NT2/D1 (cell line): ENCODE measurements at regions not wholly inside any gene's neighbourhood (a gene's known extent, or its start where the extent isn't known, plus 50 kb on each side); places are given as distances from the start of the nearest gene placed in this dataset.
"Not testable (repeated sequence)": the region's sequence is repeated elsewhere in the genome, so short reads cannot be mapped to it uniquely, and the experiment has no call there.

Experiments used
- DNase-seq: peaks from one replicate; pipeline ENCODE4 v3.0.0-alpha.2; 2011; ENCODE audit warnings: low read depth, low spot score
- H3K27me3 ChIP-seq: 2 replicates; pipeline ENCODE4 v1.6.0; 2011; ENCODE audit warnings: mild to moderate bottlenecking; ENCODE audit not compliant: insufficient read length, insufficient read depth
- H3K36me3 ChIP-seq: 2 replicates; pipeline ENCODE4 v1.6.1; 2011; ENCODE audit warnings: mild to moderate bottlenecking, low read length, mixed read lengths; ENCODE audit not compliant: insufficient read depth, insufficient read length
- H3K4me1 ChIP-seq: 2 replicates; pipeline ENCODE4 v1.5.1; 2011; ENCODE audit not compliant: insufficient read depth, insufficient read length
- H3K4me3 ChIP-seq: 2 replicates; pipeline ENCODE4 v1.5.1; 2011; ENCODE audit warnings: low read depth; ENCODE audit not compliant: insufficient read length
- H3K9ac ChIP-seq: 2 replicates; pipeline ENCODE4 v1.6.0; 2011; ENCODE audit warnings: low read depth; ENCODE audit not compliant: insufficient read length
- H3K9me3 ChIP-seq: 2 replicates; pipeline ENCODE4 v1.5.1; 2011; ENCODE audit warnings: mild to moderate bottlenecking, low read length; ENCODE audit not compliant: insufficient read depth
- SUZ12 ChIP-seq: IDR thresholded peaks from 2 replicates; pipeline ENCODE4 v1.6.1; 2011; ENCODE audit not compliant: insufficient read length, insufficient read depth; ENCODE audit errors: extremely low read depth
- YY1 ChIP-seq: IDR thresholded peaks from 2 replicates; pipeline ENCODE4 v1.6.1; 2011; ENCODE audit not compliant: insufficient read length, insufficient read depth
- ZNF274 ChIP-seq: IDR thresholded peaks from 2 replicates; pipeline ENCODE4 v1.6.1; 2011; ENCODE audit warnings: mild to moderate bottlenecking, low read depth, low read length

DNA sequence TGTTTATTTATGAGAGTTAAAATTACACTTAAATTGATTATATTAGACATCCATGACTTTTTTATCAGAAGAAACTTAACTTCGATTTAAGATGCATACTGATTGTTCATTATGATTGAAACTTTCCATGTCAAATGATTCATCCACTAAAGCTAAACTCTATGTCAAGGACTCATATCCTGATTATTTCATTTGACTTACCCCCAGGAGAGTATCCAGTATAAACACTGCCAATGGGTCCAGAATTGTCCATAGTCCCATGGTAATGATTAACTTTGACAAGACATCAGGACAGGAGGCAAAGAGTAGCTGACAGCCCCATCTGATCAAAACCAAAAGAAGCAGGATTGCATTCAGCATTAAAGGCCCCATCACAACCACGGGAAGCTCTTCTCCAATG lies 709.9 kb downstream of the TFAP2A start:
- Histone ChIP-seq H3K36me3 (no peaks in the 10 kb centered on the region), H3K4me1 (no peaks in the 10 kb centered on the region), H3K9ac (no peak overlapping the region), H3K9me3 (no peaks in the 10 kb centered on the region), H3K27me3 (no peaks in the 10 kb centered on the region), H3K4me3 (no peak overlapping the region)
- no peak for TF ChIP-seq ZNF274
- no peak for TF ChIP-seq SUZ12
- TF ChIP-seq YY1 = no peak
- DNase-seq = no peak

DNA sequence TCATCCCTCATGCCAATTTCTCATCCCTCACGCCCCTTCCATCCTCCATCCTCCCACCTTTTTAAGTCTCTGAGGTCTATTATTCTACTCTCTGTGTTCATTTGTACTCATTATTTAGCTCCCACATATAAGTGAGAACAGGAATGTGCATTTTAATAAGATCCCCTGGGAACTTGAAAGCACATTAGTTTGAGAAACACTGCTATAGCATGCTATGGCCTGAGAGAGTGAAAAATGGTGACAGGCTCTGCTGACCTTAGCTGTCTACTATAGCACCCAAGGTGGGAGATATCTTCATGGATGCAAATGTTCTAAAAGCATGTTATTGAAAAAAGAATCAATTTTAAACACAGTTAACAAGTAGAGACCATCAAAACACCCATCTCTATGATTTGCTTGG lies 712.0 kb downstream of the TFAP2A start:
- Histone ChIP-seq H3K4me3 (no peak overlapping the region), H3K4me1 (no peaks in the 10 kb centered on the region), H3K27me3 (no peaks in the 10 kb centered on the region), H3K9me3 (no peaks in the 10 kb centered on the region), H3K36me3 (no peaks in the 10 kb centered on the region), H3K9ac (no peak overlapping the region)
- no peak for DNase-seq
- TF ChIP-seq ZNF274 = no peak
- TF ChIP-seq YY1 = no peak
- TF ChIP-seq SUZ12 = no peak

DNA sequence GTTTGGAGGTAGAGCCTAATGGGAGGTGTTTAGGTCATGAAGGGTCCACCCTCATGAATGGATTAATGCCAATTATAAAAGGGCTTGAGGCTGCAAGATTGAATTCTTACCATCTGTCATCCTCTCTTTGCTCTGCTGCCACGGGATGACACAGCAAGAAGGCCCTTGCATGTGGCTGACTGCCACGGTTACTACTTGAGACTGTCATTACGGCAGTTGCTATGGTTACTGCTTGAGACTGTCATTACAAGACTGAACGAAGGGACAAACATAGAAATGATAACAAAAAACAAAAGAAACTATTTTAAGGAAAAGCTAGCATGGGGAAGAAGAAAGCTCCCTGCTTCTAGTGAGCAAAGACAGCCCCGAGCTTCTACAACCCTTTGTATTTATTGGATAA lies 715.0 kb downstream of the TFAP2A start:
- no peak for DNase-seq
- Histone ChIP-seq H3K27me3 (no peaks in the 10 kb centered on the region), H3K9me3 (no peaks in the 10 kb centered on the region), H3K4me3 (no peak overlapping the region), H3K9ac (no peak overlapping the region), H3K36me3 (no peaks in the 10 kb centered on the region), H3K4me1 (no peaks in the 10 kb centered on the region)
- TF ChIP-seq SUZ12 (no peak), ZNF274 (no peak), YY1 (no peak)

DNA sequence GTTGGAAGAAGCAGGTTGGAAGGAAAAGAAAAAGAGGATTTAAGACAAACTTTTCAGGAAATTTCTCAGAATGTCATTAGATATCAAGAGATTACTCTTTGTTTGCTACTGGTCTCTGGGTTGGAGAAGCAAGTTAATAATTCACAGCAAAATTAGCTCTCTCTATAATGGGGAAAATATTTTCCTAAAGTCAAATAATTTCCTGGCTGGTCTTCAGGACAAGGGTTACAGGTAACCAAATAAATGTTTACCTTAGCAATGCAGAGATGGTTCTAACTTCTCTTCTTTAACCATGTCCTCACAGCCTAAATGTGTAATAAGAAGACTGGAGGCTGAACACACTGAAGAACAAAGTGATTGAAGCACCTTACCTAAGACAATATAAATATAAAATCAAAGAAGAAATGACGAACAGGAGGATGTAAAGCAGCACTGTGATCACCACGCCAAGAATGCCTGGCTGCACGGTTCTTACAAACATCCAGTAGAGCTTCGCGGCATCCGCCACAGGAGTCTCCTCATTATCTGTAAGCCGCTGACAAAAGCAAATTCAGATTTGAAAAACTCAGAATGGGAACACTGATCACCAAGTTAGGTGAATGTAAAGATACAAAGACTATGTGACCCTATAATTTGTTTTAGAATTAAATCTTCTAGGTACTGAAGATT lies 717.5 kb downstream of the TFAP2A start:
- Histone ChIP-seq H3K4me3 (no peak overlapping the region), H3K9ac (no peak overlapping the region), H3K36me3 (no peaks in the 10 kb centered on the region), H3K9me3 (no peaks in the 10 kb centered on the region), H3K4me1 (no peaks in the 10 kb centered on the region), H3K27me3 (no peaks in the 10 kb centered on the region)
- DNase-seq = no peak
- TF ChIP-seq YY1 = no peak
- TF ChIP-seq ZNF274 = no peak
- no peak for TF ChIP-seq SUZ12

GRCh38 chr6:9690388-9690787 lies 724.5 kb downstream of the TFAP2A start:
- no peak for DNase-seq
- Histone ChIP-seq H3K9me3 (no peaks in the 10 kb centered on the region), H3K27me3 (no peaks in the 10 kb centered on the region), H3K36me3 (no peaks in the 10 kb centered on the region), H3K4me1 (no peaks in the 10 kb centered on the region), H3K4me3 (no peak overlapping the region), H3K9ac (no peak overlapping the region)
- TF ChIP-seq ZNF274 (no peak), SUZ12 (no peak), YY1 (no peak)

DNA sequence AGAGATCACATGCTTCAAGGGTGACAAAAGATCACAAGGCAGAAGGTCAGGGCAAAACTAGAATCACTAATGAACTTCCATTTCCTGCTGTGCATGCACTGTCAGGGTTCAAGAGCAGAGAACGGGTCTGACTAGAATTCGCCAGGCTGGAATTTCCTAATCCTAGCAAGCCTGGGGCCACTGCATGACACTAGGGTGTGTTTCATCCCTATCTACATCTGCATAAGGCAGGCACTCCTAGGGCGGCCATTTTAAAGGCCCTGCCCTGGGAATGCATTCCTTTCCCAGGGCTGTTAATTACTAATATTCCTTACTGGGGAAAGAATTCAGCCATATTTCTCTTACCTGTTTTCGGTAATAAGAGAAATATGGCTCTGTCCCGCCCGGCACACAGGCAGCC lies 734.1 kb downstream of the TFAP2A start:
- not testable (repeated sequence) for H3K27me3 ChIP-seq, H3K9ac ChIP-seq, H3K4me3 ChIP-seq, H3K36me3 ChIP-seq, H3K4me1 ChIP-seq, H3K9me3 ChIP-seq
- DNase-seq = peak; percentile 13

DNA sequence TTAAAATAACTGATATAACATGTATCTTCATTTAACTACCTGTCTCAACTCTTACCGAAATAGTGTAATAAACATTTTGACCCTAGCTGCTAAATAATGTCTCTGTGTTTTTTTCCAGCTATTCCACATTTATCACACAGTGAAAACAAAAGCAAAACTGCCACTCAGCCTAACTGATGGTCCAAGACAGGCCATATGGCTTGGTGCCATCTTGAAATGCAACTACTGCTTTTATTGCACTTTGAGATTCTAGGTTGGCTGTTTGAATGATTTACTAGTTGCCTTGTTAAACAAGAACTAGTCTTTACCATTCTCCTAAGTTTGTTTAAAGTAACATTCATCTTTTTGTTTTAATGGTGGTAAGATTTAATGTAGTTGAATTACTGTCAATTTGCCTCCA lies 739.8 kb downstream of the TFAP2A start:
- no peaks in the 10 kb centered on the region for H3K4me1 ChIP-seq
- H3K27me3 ChIP-seq = no peaks in the 10 kb centered on the region
- H3K4me3 ChIP-seq = no peak overlapping the region
- no peak for DNase-seq
- H3K9ac ChIP-seq = no peak overlapping the region
- H3K36me3 ChIP-seq = no peaks in the 10 kb centered on the region
- H3K9me3 ChIP-seq = no peaks in the 10 kb centered on the region
- TF ChIP-seq ZNF274 (no peak), YY1 (no peak), SUZ12 (no peak)

DNA sequence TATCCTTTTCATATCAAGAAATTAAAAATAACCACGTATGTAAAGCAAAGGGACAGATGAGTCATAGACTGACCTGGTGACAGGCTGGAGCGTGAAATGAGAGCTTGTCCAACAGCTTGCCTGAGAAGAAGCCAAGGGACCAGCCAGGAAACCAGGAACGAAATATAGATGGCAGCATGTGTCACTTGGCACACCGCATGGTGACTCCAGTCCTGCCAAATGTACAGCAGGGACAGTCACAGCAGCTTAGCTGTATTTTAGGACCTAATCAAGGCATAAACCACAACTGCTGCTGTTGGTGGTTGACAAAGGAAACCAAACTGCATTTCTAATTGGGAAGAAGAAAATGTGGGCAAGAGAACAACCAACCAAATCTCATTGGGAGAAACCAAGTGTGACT lies 755.0 kb downstream of the TFAP2A start:
- H3K27me3 ChIP-seq = no peaks in the 10 kb centered on the region
- H3K9ac ChIP-seq = no peak overlapping the region
- no peak overlapping the region for H3K4me3 ChIP-seq
- H3K4me1 ChIP-seq = no peaks in the 10 kb centered on the region
- no peaks in the 10 kb centered on the region for H3K9me3 ChIP-seq
- DNase-seq = no peak
- no peaks in the 10 kb centered on the region for H3K36me3 ChIP-seq
- TF ChIP-seq YY1 (no peak), ZNF274 (no peak), SUZ12 (no peak)
